Keratinocyte (primary cell): ENCODE measurements at regions not wholly inside any gene's neighbourhood (a gene's known extent, or its start where the extent isn't known, plus 50 kb on each side); places are given as distances from the start of the nearest gene placed in this dataset.
"Not testable (repeated sequence)": the region's sequence is repeated elsewhere in the genome, so short reads cannot be mapped to it uniquely, and the experiment has no call there.

Source experiments
- DNase-seq: peaks from one replicate; pipeline ENCODE4 v3.0.0-alpha.2; 2011; ENCODE audit warnings: low read depth, missing footprints, low spot score
- FAIRE-seq: peaks from 2 replicates; lab custom pipeline; 2011; peaks lifted over from hg19 to GRCh38; lab: Jason Lieb, UNC
- H2AFZ ChIP-seq: 2 replicates; pipeline ENCODE4 v1.6.0; 2012; ENCODE audit warnings: low read length, control low read depth, inconsistent platforms; ENCODE audit not compliant: control insufficient read depth
- H3K27ac ChIP-seq: 2 replicates; pipeline ENCODE4 v1.5.1; 2011; ENCODE audit warnings: low read length; ENCODE audit not compliant: control insufficient read depth, insufficient read depth
- H3K27me3 ChIP-seq: 3 replicates; pipeline ENCODE4 v1.6.0; 2011; ENCODE audit warnings: low read length; ENCODE audit not compliant: control insufficient read depth, insufficient read depth; ENCODE audit errors: extremely low read depth
- H3K36me3 ChIP-seq, 2 experiments: 2 replicates in 1 of 2; 3 replicates in 1 of 2; pipeline ENCODE4 v1.5.1; 2011; ENCODE audit warnings: low read length in 2 of 2, mild to moderate bottlenecking in 1 of 2; ENCODE audit not compliant: control insufficient read depth in 2 of 2, insufficient read depth in 2 of 2; ENCODE audit errors: extremely low read depth in 1 of 2
- H3K4me1 ChIP-seq: 3 replicates; pipeline ENCODE4 v1.5.1; 2011; ENCODE audit warnings: low read length; ENCODE audit not compliant: control insufficient read depth, insufficient read depth; ENCODE audit errors: extremely low read depth
- H3K4me2 ChIP-seq: 3 replicates; pipeline ENCODE4 v1.6.0; 2011; ENCODE audit warnings: low read depth, low read length; ENCODE audit not compliant: control insufficient read depth, insufficient read depth; ENCODE audit errors: extremely low read depth
- H3K4me3 ChIP-seq, 3 experiments: fragments of 200-600 bp in 1 of 3; sonication (generic) in 1 of 3; 2 replicates in 2 of 3; 3 replicates in 1 of 3; pipeline ENCODE4 v1.5.1; 2011 to 2016; ENCODE audit warnings: low read length in 3 of 3, mild to moderate bottlenecking in 3 of 3, control low read depth in 2 of 3, inconsistent platforms in 1 of 3, low read depth in 1 of 3, mixed read lengths in 1 of 3, mixed run types in 1 of 3, moderate library complexity in 1 of 3; ENCODE audit not compliant: control insufficient read depth in 2 of 3, insufficient read depth in 2 of 3; ENCODE audit errors: extremely low read depth in 1 of 3
- H3K79me2 ChIP-seq: 2 replicates; pipeline ENCODE4 v1.6.0; 2012; ENCODE audit warnings: low read length; ENCODE audit not compliant: control insufficient read depth, insufficient read depth
- H3K9ac ChIP-seq: 3 replicates; pipeline ENCODE4 v1.6.0; 2011; ENCODE audit warnings: low read length; ENCODE audit not compliant: control insufficient read depth, insufficient read depth; ENCODE audit errors: extremely low read depth
- H3K9me1 ChIP-seq: 3 replicates; pipeline ENCODE4 v1.6.0; 2011; ENCODE audit warnings: low read length; ENCODE audit not compliant: control insufficient read depth, insufficient read depth; ENCODE audit errors: extremely low read depth
- H3K9me3 ChIP-seq: 2 replicates; pipeline ENCODE4 v1.5.1; 2012; ENCODE audit warnings: low read depth, low read length; ENCODE audit not compliant: control insufficient read depth
- H4K20me1 ChIP-seq: 3 replicates; pipeline ENCODE4 v1.6.0; 2011; ENCODE audit warnings: low read length; ENCODE audit not compliant: control insufficient read depth, insufficient read depth; ENCODE audit errors: extremely low read depth
- EZH2 ChIP-seq: IDR thresholded peaks from one replicate; pipeline ENCODE4 v1.6.1; 2012; ENCODE audit warnings: inconsistent platforms, mild to moderate bottlenecking, low read length, moderate library complexity
- dilution Hi-C: fragments of 300-500 bp; cut with MboI; formaldehyde crosslinking; loops from one replicate; pipeline ENCODE4 v1.7.0; 2020; ENCODE audit warnings: low sequenced_read_pairs; ENCODE audit not compliant: extremely low pct_ligation_motif_present
- TF ChIP-seq, protein P1 (sequence below), 3 experiments: IDR thresholded peaks in 1 of 3; conservative IDR thresholded peaks in 1 of 3; optimal IDR thresholded peaks in 1 of 3; 2 replicates in 2 of 3; 3 replicates in 1 of 3; pipeline versions ENCODE3 to v1.5.1; 2011; ENCODE audit warnings: low read length in 3 of 3, mild to moderate bottlenecking in 3 of 3, moderate library complexity in 2 of 3, control low read depth in 1 of 3, inconsistent platforms in 1 of 3; ENCODE audit not compliant: insufficient read depth in 2 of 3; ENCODE audit errors: extremely low read depth in 1 of 3

DNA sequence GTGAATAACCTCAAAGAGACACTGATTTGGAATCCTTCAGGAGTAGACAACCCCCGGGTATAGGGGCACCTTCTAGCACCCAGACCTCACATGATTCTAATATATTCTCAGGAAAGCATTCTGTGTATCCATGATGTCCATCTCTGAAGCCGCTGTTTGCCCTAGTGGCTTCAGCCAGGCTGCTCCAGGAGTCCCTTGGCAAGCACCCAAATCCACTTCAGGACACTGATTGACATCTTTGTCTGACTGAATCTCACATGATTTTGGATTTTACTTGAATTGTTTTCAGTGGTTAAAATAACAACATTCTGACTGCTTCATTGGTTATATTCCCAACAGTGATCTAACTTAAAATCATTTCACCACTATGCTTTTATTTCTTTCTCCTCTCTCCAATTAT is 390.5 kb upstream of the CLEC14A start:
- Histone ChIP-seq H3K27me3 (no peaks in the 10 kb centered on the region), H3K4me3 (no peak overlapping the region), H3K4me1 (no peaks in the 10 kb centered on the region), H3K9ac (no peak overlapping the region), H3K9me1 (no peaks in the 10 kb centered on the region), H3K27ac (no peak overlapping the region), H3K4me2 (no peak overlapping the region), H3K36me3 (no peaks in the 10 kb centered on the region), H4K20me1 (no peaks in the 10 kb centered on the region), H3K79me2 (no peaks in the 10 kb centered on the region), H2AFZ (no peak overlapping the region), H3K9me3 (no peaks in the 10 kb centered on the region)
- TF ChIP-seq, protein P1, sequence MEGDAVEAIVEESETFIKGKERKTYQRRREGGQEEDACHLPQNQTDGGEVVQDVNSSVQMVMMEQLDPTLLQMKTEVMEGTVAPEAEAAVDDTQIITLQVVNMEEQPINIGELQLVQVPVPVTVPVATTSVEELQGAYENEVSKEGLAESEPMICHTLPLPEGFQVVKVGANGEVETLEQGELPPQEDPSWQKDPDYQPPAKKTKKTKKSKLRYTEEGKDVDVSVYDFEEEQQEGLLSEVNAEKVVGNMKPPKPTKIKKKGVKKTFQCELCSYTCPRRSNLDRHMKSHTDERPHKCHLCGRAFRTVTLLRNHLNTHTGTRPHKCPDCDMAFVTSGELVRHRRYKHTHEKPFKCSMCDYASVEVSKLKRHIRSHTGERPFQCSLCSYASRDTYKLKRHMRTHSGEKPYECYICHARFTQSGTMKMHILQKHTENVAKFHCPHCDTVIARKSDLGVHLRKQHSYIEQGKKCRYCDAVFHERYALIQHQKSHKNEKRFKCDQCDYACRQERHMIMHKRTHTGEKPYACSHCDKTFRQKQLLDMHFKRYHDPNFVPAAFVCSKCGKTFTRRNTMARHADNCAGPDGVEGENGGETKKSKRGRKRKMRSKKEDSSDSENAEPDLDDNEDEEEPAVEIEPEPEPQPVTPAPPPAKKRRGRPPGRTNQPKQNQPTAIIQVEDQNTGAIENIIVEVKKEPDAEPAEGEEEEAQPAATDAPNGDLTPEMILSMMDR (optimal IDR thresholded peaks at IDR 0.05 in 1 of 3, IDR thresholded peaks at IDR 0.05 in 1 of 3, conservative IDR thresholded peaks at IDR 0.05 in 1 of 3; ENCODE audit: extremely low read depth in 1 of 3, insufficient read depth in 2 of 3, low read length in 3 of 3): no peak
- TF ChIP-seq EZH2: no peak
- dilution Hi-C loops: no loop called here
- FAIRE-seq (no peak), DNase-seq (no peak)

DNA sequence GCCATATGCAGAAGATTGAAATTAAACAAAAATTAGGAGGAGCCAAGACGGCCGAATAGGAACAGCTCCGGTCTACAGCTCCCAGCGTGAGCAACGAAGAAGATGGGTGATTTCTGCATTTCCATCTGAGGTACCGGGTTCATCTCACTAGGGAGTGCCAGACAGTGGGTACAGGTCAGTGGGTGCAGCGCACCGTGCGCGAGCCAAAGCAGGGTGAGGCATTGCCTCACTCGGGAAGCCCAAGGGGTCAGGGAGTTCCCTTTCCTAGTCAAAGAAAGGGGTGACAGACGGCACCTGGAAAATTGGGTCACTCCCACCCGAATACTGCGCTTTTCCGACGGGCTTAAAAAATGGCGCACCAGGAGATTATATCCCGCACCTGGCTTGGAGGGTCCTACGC is 379.0 kb upstream of the CLEC14A start:
- H3K27ac ChIP-seq, H2AFZ ChIP-seq, H3K79me2 ChIP-seq, H3K4me2 ChIP-seq, H3K36me3 ChIP-seq, DNase-seq, H3K4me1 ChIP-seq, FAIRE-seq, H3K4me3 ChIP-seq, H3K9ac ChIP-seq, dilution Hi-C loops, H3K27me3 ChIP-seq, H3K9me1 ChIP-seq, H3K9me3 ChIP-seq, H4K20me1 ChIP-seq: not testable (repeated sequence)

DNA sequence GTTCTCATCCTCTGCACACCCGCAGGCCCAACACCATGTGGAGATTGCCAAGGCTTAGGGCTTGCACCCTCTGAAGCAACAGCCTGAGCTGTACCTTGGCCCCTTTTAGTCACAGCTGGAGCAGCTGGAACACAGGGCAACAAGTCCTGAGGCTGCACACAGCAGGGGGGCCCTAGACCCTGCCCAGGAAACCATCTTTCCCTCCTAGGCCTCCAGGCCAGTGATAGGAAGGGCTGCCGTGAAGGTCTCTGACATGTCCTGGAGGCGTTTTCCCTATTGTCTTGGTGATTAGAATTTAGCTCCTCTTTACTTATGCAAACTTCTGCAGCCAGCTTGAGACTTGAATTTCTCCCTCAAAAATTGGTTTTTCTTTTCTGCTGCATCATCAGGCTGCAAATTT is 373.5 kb upstream of the CLEC14A start:
- no peak overlapping the region for H3K27ac ChIP-seq
- DNase-seq: no peak
- H2AFZ ChIP-seq: no peak overlapping the region
- dilution Hi-C loops: no loop called here
- no peak for FAIRE-seq
- H3K36me3 ChIP-seq: no peaks in the 10 kb centered on the region
- no peak overlapping the region for H3K4me2 ChIP-seq
- H4K20me1 ChIP-seq: no peaks in the 10 kb centered on the region
- no peaks in the 10 kb centered on the region for H3K79me2 ChIP-seq
- no peak overlapping the region for H3K4me3 ChIP-seq
- H3K9me3 ChIP-seq: peaks cover 2% of the 10 kb centered on the region
- H3K27me3 ChIP-seq: no peaks in the 10 kb centered on the region
- no peaks in the 10 kb centered on the region for H3K9me1 ChIP-seq
- no peak overlapping the region for H3K9ac ChIP-seq
- TF ChIP-seq EZH2: no peak
- TF ChIP-seq, protein P1 (optimal IDR thresholded peaks at IDR 0.05 in 1 of 3, IDR thresholded peaks at IDR 0.05 in 1 of 3, conservative IDR thresholded peaks at IDR 0.05 in 1 of 3; ENCODE audit: extremely low read depth in 1 of 3, insufficient read depth in 2 of 3, low read length in 3 of 3): no peak
- H3K4me1 ChIP-seq: no peaks in the 10 kb centered on the region
